ENCODE measurements at regions not wholly inside any gene's neighbourhood (a gene's known extent, or its start where the extent isn't known, plus 50 kb on each side); places are given as distances from the start of the nearest gene placed in this dataset.
"Not testable (repeated sequence)": the region's sequence is repeated elsewhere in the genome, so short reads cannot be mapped to it uniquely, and the experiment has no call there.

DNA sequence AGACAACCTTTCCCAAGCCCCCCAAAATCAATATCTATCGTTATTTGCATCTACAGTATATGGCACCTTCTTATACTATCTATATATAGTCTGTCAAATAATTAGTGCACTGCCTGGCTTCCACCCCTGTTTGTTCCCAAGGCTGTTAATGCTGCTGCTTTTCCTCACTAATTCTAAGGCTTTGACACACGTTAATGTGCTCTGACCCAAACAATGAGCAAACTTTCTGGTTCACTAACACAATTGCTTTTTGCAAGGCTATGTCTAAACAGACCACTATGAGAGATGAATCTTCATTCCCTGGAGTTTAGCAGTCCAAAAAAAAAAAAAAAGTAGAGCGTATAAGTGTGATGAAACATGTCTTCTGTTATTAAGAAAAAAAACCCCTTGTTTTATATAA is 360.9 kb upstream of the AGA start:
- Mint-ChIP-seq H3K36me3 (ENCODE audit: insufficient read depth) (no peaks in the 10 kb centered on the region), H3K27me3 (no peaks in the 10 kb centered on the region), H3K4me1 (ENCODE audit: low read depth) (peaks cover 2% of the 10 kb centered on the region), H3K27ac (no peak overlapping the region), H3K4me3 (ENCODE audit: low read depth) (no peak overlapping the region), H3K9me3 (ENCODE audit: low read depth) (no peaks in the 10 kb centered on the region)
- TF ChIP-seq, protein P1, sequence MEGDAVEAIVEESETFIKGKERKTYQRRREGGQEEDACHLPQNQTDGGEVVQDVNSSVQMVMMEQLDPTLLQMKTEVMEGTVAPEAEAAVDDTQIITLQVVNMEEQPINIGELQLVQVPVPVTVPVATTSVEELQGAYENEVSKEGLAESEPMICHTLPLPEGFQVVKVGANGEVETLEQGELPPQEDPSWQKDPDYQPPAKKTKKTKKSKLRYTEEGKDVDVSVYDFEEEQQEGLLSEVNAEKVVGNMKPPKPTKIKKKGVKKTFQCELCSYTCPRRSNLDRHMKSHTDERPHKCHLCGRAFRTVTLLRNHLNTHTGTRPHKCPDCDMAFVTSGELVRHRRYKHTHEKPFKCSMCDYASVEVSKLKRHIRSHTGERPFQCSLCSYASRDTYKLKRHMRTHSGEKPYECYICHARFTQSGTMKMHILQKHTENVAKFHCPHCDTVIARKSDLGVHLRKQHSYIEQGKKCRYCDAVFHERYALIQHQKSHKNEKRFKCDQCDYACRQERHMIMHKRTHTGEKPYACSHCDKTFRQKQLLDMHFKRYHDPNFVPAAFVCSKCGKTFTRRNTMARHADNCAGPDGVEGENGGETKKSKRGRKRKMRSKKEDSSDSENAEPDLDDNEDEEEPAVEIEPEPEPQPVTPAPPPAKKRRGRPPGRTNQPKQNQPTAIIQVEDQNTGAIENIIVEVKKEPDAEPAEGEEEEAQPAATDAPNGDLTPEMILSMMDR (IDR thresholded peaks at IDR 0.05; ENCODE audit: unreplicated experiment), result no peak
- DNase-seq (ENCODE audit: low spot score, unreplicated experiment), result no peak

DNA sequence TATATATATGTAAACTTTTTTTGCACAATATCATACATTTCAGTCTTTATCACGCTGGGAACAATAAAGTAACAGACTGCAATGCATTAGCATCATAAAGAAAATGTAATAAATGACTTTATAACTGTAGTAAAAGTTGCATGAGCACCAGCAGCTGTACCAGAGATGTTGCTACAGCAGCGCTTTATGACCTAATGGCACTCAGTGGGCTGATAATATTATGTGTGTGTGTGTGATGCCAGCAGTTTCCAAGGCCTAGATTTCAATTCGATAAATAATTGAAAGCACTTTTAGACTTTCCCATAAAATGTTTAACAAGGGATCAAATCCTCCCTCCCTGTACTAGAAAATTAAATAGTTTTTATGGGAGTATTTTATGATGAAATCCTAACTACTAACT is 367.6 kb upstream of the AGA start:
- no peaks in the 10 kb centered on the region for H3K4me1 Mint-ChIP-seq (ENCODE audit: low read depth)
- H3K9me3 Mint-ChIP-seq (ENCODE audit: low read depth), result no peaks in the 10 kb centered on the region
- DNase-seq (ENCODE audit: low spot score, unreplicated experiment), result no peak
- no peaks in the 10 kb centered on the region for H3K36me3 Mint-ChIP-seq (ENCODE audit: insufficient read depth)
- no peaks in the 10 kb centered on the region for H3K27me3 Mint-ChIP-seq
- TF ChIP-seq, protein P1 (IDR thresholded peaks at IDR 0.05; ENCODE audit: unreplicated experiment), result no peak
- no peak overlapping the region for H3K27ac Mint-ChIP-seq
- no peak overlapping the region for H3K4me3 Mint-ChIP-seq (ENCODE audit: low read depth)

- Mint-ChIP-seq H3K27ac (no peak overlapping the region), H3K36me3 (ENCODE audit: insufficient read depth) (no peaks in the 10 kb centered on the region), H3K4me3 (ENCODE audit: low read depth) (no peak overlapping the region), H3K4me1 (ENCODE audit: low read depth) (no peaks in the 10 kb centered on the region), H3K27me3 (no peaks in the 10 kb centered on the region), H3K9me3 (ENCODE audit: low read depth) (no peaks in the 10 kb centered on the region)
- TF ChIP-seq, protein P1 (IDR thresholded peaks at IDR 0.05; ENCODE audit: unreplicated experiment), result no peak
- no peak for DNase-seq (ENCODE audit: low spot score, unreplicated experiment)
Observed at GRCh38 chr4:177810220-177810619, 368.0 kb upstream of the AGA start.

DNA sequence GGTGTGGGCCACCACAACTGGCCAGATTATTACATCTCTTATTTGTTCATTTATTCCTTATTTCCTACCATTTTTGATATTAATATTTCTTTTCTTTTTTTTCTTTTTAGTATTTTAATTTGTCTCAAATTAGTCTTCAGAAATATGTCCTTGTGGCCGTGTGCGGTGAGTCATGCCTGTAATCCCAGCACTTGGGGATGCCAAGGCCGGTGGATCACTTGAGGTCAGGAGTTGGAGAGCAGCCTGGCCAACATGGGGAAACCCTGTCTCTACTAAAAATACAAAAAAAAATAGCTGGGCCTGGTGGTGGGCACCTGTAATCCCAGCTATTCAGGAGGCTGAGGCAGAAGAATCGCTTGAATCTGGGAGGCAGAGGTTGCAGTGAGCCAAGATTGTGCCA is 376.2 kb upstream of the AGA start:
- H3K4me1 Mint-ChIP-seq (ENCODE audit: low read depth); DNase-seq (ENCODE audit: low spot score, unreplicated experiment); H3K27ac Mint-ChIP-seq; H3K27me3 Mint-ChIP-seq; H3K9me3 Mint-ChIP-seq (ENCODE audit: low read depth); H3K36me3 Mint-ChIP-seq (ENCODE audit: insufficient read depth); H3K4me3 Mint-ChIP-seq (ENCODE audit: low read depth): not testable (repeated sequence)

- Mint-ChIP-seq H3K9me3 (ENCODE audit: low read depth) (peaks cover 9% of the 10 kb centered on the region), H3K4me3 (ENCODE audit: low read depth) (no peak overlapping the region), H3K36me3 (ENCODE audit: insufficient read depth) (no peaks in the 10 kb centered on the region), H3K27ac (no peak overlapping the region), H3K4me1 (ENCODE audit: low read depth) (no peaks in the 10 kb centered on the region), H3K27me3 (no peaks in the 10 kb centered on the region)
- TF ChIP-seq, protein P1 (IDR thresholded peaks at IDR 0.05; ENCODE audit: unreplicated experiment), result no peak
- no peak for DNase-seq (ENCODE audit: low spot score, unreplicated experiment)
Observed at GRCh38 chr4:177826973-177827372, 384.7 kb upstream of the AGA start.

- TF ChIP-seq, protein P1 (IDR thresholded peaks at IDR 0.05; ENCODE audit: unreplicated experiment), result no peak
- no peaks in the 10 kb centered on the region for H3K27me3 Mint-ChIP-seq
- no peak for DNase-seq (ENCODE audit: low spot score, unreplicated experiment)
- no peak overlapping the region for H3K27ac Mint-ChIP-seq
- no peaks in the 10 kb centered on the region for H3K36me3 Mint-ChIP-seq (ENCODE audit: insufficient read depth)
- no peak overlapping the region for H3K4me3 Mint-ChIP-seq (ENCODE audit: low read depth)
- no peaks in the 10 kb centered on the region for H3K9me3 Mint-ChIP-seq (ENCODE audit: low read depth)
- H3K4me1 Mint-ChIP-seq (ENCODE audit: low read depth), result no peaks in the 10 kb centered on the region
Observed at GRCh38 chr4:177841258-177841657, 399.0 kb upstream of the AGA start.
